GM23248 (cell line): ENCODE measurements at regions not wholly inside any gene's neighbourhood (a gene's known extent, or its start where the extent isn't known, plus 50 kb on each side); places are given as distances from the start of the nearest gene placed in this dataset.
"Not testable (repeated sequence)": the region's sequence is repeated elsewhere in the genome, so short reads cannot be mapped to it uniquely, and the experiment has no call there.

Experiments used
- DNase-seq: peaks from one replicate; pipeline ENCODE4 v3.0.0-alpha.2; 2015
- H2AFZ ChIP-seq: fragments of 200-600 bp; sonication (generic); 2 replicates; pipeline ENCODE4 v1.6.1; 2016; ENCODE audit warnings: antibody characterized with exemption
- H3F3A ChIP-seq: fragments of 200-600 bp; sonication (generic); 2 replicates; pipeline ENCODE4 v1.6.1; 2016; ENCODE audit warnings: mild to moderate bottlenecking, antibody characterized with exemption, mixed run types; ENCODE audit not compliant: insufficient read depth
- H3K27ac ChIP-seq: fragments of 200-600 bp; sonication (generic); 2 replicates; pipeline ENCODE4 v1.5.1; 2016; ENCODE audit warnings: mild to moderate bottlenecking
- H3K27me3 ChIP-seq: fragments of 200-600 bp; sonication (generic); replicated peaks from 2 replicates; pipeline ENCODE4 v1.6.1; 2016; ENCODE audit warnings: mild to moderate bottlenecking; ENCODE audit not compliant: insufficient read depth
- H3K36me3 ChIP-seq: fragments of 200-600 bp; sonication (generic); 2 replicates; pipeline ENCODE4 v1.6.1; 2016; ENCODE audit warnings: low read depth, mild to moderate bottlenecking
- H3K4me1 ChIP-seq: fragments of 200-600 bp; sonication (generic); 2 replicates; pipeline ENCODE4 v1.6.1; 2016; ENCODE audit warnings: mild to moderate bottlenecking; ENCODE audit not compliant: insufficient read depth
- H3K4me2 ChIP-seq: fragments of 200-600 bp; sonication (generic); one replicate; pipeline ENCODE4 v1.6.1; 2016; ENCODE audit warnings: mild to moderate bottlenecking; ENCODE audit not compliant: unreplicated experiment
- H3K4me3 ChIP-seq: fragments of 200-600 bp; sonication (generic); 2 replicates; pipeline ENCODE4 v1.5.1; 2016; ENCODE audit warnings: mild to moderate bottlenecking
- H3K79me2 ChIP-seq: fragments of 200-600 bp; sonication (generic); 2 replicates; pipeline ENCODE4 v1.6.1; 2016; ENCODE audit warnings: mild to moderate bottlenecking; ENCODE audit not compliant: insufficient read depth
- H3K9ac ChIP-seq: fragments of 200-600 bp; sonication (generic); 2 replicates; pipeline ENCODE4 v1.6.1; 2016; ENCODE audit warnings: mild to moderate bottlenecking
- H3K9me2 ChIP-seq: fragments of 200-600 bp; sonication (generic); 2 replicates; pipeline ENCODE4 v1.6.1; 2016; ENCODE audit warnings: mixed run types, mild to moderate bottlenecking, moderate library complexity; ENCODE audit not compliant: insufficient read depth
- H3K9me3 ChIP-seq: fragments of 200-600 bp; sonication (generic); one replicate; pipeline ENCODE4 v1.6.1; 2017; ENCODE audit warnings: low read depth
- H4K20me1 ChIP-seq: fragments of 200-600 bp; sonication (generic); 2 replicates; pipeline ENCODE4 v1.6.0; 2016; ENCODE audit not compliant: insufficient read depth
- EZH2 ChIP-seq: fragments of 200-600 bp; sonication (generic); IDR thresholded peaks from 2 replicates; pipeline ENCODE4 v1.6.1; 2018; ENCODE audit warnings: antibody characterized with exemption, mild to moderate bottlenecking; ENCODE audit not compliant: insufficient read depth, poor library complexity, severe bottlenecking
- EZH2phosphoT487 ChIP-seq: fragments of 200-600 bp; sonication (generic); IDR thresholded peaks from 2 replicates; pipeline ENCODE4 v1.6.1; 2018; ENCODE audit warnings: antibody characterized with exemption, moderate library complexity, mild to moderate bottlenecking, low read depth; ENCODE audit not compliant: insufficient read depth
- WGBS, 2 experiments: methylation state at CpG; one replicate each; pipeline ENCODE4 v1.1.6; 2015 to 2017; ENCODE audit warnings: low lambda C conversion rate in 2 of 2, low coverage in 1 of 2; ENCODE audit errors: missing lambda C conversion rate in 2 of 2; 5-methylcytosine and 5-hydroxymethylcytosine counted together
- in situ Hi-C: fragments of 300-500 bp; cut with MboI; formaldehyde crosslinking; loops from 2 replicates; pipeline ENCODE4 v1.15.0; 2020

DNA sequence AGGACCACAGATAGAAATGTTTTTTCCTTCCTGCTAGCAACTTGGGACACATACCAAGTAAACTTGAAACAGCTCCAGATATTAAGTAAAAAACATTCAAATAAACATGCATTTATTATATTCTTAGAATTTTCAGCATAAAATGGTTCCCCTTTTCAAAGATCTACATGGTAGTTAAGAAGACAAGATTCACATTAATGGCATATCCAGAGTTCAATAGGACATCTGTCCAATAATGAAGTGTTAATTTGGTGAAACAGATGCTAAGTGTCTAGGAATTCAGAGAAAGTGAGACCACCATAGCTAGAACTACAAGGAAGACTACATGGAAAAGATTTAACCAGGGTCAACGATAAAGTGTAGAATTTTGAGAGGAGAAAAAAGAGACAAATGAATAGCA lies 184.9 kb downstream of the COL12A1 start:
- Histone ChIP-seq H3K9ac (no peak overlapping the region), H3K36me3 (no peaks in the 10 kb centered on the region), H3K4me3 (no peak overlapping the region), H3K9me3 (no peaks in the 10 kb centered on the region), H3K4me2 (no peak overlapping the region), H2AFZ (no peak overlapping the region), H3K27ac (no peak overlapping the region), H3K79me2 (no peaks in the 10 kb centered on the region), H3K27me3 (no peaks in the 10 kb centered on the region), H3K9me2 (peaks cover 4% of the 10 kb centered on the region; the same call in 1 of the 2 replicates), H3K4me1 (peaks cover 10% of the 10 kb centered on the region), H4K20me1 (no peaks in the 10 kb centered on the region), H3F3A (peaks cover 5% of the 10 kb centered on the region; the same call in 1 of the 2 replicates)
- in situ Hi-C loops: no loop called here
- no peak for DNase-seq
- TF ChIP-seq EZH2: no peak
- no peak for TF ChIP-seq EZH2phosphoT487
- 94 to 100% methylated on average over 1 of the region's 1 CpG for WGBS, 2 experiments

DNA sequence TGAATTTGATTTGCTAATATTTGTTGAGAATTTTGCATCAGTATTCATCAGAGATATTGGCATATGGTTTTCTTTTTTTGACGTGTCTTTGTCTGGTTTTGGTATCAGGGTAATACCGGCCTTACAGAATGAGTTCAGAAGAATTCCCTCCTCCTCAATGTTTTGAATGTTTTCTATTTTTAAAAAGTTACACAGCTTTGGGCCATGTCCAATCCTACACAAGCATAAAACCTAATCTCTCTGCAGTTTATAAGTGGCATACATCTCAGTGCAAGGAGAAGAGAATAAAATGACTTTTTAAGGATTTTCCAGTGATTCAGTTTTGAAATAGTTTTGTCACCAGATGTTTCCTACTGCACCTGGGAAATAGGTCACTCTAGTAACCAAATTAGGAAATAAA lies 185.5 kb downstream of the COL12A1 start:
- in situ Hi-C loops: no loop called here
- Histone ChIP-seq H3F3A (peaks cover 5% of the 10 kb centered on the region; the same call in 1 of the 2 replicates), H3K36me3 (no peaks in the 10 kb centered on the region), H3K4me2 (no peak overlapping the region), H3K9me2 (peaks cover 4% of the 10 kb centered on the region; the same call in 1 of the 2 replicates), H3K4me1 (peaks cover 10% of the 10 kb centered on the region), H3K27ac (no peak overlapping the region), H3K27me3 (no peaks in the 10 kb centered on the region), H4K20me1 (no peaks in the 10 kb centered on the region), H3K79me2 (no peaks in the 10 kb centered on the region), H3K9ac (no peak overlapping the region), H3K4me3 (no peak overlapping the region), H3K9me3 (no peaks in the 10 kb centered on the region), H2AFZ (no peak overlapping the region)
- WGBS, 2 experiments: 67 to 86% methylated on average over 2 of the region's 2 CpGs
- TF ChIP-seq EZH2: no peak
- no peak for DNase-seq

DNA sequence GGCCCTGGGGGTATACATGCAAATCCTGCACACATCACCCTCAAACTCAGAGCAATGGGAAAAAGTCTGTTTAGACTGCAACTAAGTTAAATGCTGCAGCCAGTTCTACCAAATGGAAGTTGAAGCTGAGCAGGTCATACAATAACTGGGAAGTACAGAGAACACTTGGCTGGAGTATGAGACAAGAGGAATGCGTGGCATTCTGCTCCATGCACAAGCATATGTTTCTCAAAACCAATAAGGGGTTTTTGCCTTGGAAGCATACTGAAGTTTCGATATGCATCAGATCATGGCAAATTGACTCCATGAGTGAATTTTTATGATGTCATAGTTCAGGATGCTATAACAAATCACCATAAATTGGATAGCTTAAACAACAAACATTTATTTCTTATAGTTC lies 193.8 kb downstream of the COL12A1 start:
- H3K4me1 ChIP-seq: no peaks in the 10 kb centered on the region
- no peaks in the 10 kb centered on the region for H4K20me1 ChIP-seq
- DNase-seq: no peak
- H2AFZ ChIP-seq: no peak overlapping the region
- no peak overlapping the region for H3K9ac ChIP-seq
- H3K36me3 ChIP-seq: no peaks in the 10 kb centered on the region
- H3K9me2 ChIP-seq: no peaks in the 10 kb centered on the region
- TF ChIP-seq EZH2 (no peak), EZH2phosphoT487 (no peak)
- WGBS, 2 experiments: 35 to 43% methylated on average over 2 of the region's 2 CpGs
- no peak overlapping the region for H3K27ac ChIP-seq
- H3F3A ChIP-seq: no peaks in the 10 kb centered on the region
- no peaks in the 10 kb centered on the region for H3K9me3 ChIP-seq
- no peak overlapping the region for H3K4me3 ChIP-seq
- in situ Hi-C loops: no loop called here
- H3K4me2 ChIP-seq: no peak overlapping the region
- H3K79me2 ChIP-seq: no peaks in the 10 kb centered on the region
- H3K27me3 ChIP-seq: no peaks in the 10 kb centered on the region

DNA sequence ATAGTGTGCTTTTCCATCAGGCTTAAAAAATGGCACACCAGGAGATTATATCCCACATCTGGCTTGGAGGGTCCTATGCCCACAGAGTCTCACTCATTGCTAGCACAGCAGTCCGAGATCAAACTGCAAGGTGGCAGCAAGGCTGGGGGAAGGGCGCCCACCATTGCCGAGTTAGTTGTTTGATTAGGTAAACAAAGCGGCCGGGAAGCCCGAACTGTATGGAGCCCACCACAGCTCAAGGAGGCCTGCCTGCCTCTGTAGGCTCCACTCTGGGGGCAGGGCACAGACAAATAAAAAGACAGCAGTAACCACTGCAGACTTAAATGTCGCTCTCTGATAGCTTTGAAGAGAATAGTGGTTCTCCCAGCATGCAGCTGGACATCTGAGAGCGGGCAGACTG lies 201.9 kb downstream of the COL12A1 start:
- H3K79me2 ChIP-seq, H2AFZ ChIP-seq, H4K20me1 ChIP-seq, H3K27ac ChIP-seq, H3K4me1 ChIP-seq, H3K4me3 ChIP-seq, H3K4me2 ChIP-seq, H3K9me3 ChIP-seq, DNase-seq, H3K9ac ChIP-seq, H3K9me2 ChIP-seq, in situ Hi-C loops, H3K36me3 ChIP-seq, H3F3A ChIP-seq, H3K27me3 ChIP-seq: not testable (repeated sequence)
- WGBS, 2 experiments: 79 to 90% methylated on average over 8 of the region's 8 CpGs

DNA sequence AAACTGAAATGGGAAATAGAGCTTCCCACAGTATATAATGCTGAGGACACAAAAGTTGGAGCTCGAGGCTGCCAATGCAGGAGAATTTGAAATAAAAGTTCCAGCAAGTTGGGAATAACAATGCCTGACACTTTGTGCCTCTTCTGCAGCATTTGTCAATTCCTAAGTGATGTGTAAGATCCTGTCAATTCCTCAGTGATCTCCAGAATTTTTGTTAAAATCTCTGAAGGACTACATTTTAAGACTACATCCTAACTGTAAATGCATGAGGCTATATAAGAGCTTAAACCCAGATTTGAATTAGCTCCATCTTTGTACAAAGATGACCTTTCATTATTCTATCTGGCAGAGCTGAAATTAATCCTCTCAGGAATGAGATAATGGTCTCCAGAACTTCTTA lies 208.2 kb downstream of the COL12A1 start:
- 72 to 86% methylated on average over 1 of the region's 1 CpG for WGBS, 2 experiments
- Histone ChIP-seq H3K4me1 (no peaks in the 10 kb centered on the region), H3F3A (peaks cover 1% of the 10 kb centered on the region; the same call in 1 of the 2 replicates), H3K27ac (no peak overlapping the region), H3K4me2 (no peak overlapping the region), H2AFZ (no peak overlapping the region), H3K79me2 (no peaks in the 10 kb centered on the region), H3K36me3 (no peaks in the 10 kb centered on the region), H3K27me3 (no peaks in the 10 kb centered on the region), H3K9me2 (no peaks in the 10 kb centered on the region; the same call in 1 of the 2 replicates), H3K4me3 (no peak overlapping the region), H3K9ac (no peak overlapping the region), H3K9me3 (no peaks in the 10 kb centered on the region), H4K20me1 (no peaks in the 10 kb centered on the region)
- in situ Hi-C loops: no loop called here
- TF ChIP-seq EZH2 (no peak), EZH2phosphoT487 (no peak)
- DNase-seq: no peak
